ENCODE measurements at regions not wholly inside any gene's neighbourhood (a gene's known extent, or its start where the extent isn't known, plus 50 kb on each side); places are given as distances from the start of the nearest gene placed in this dataset.

- Mint-ChIP-seq H3K27ac (no peak overlapping the region), H3K4me1 (peaks cover 50% of the 10 kb centered on the region)
Measured at GRCh38 chr12:66063916-66064315, 66.6 kb downstream of the LLPH start.

GRCh38 chr12:66062290-66062625 lies 68.3 kb downstream of the LLPH start:
- no peak for TF ChIP-seq CTCF (conservative IDR thresholded peaks at IDR 0.05)
- Histone ChIP-seq H3K9me3 (ENCODE audit: control insufficient read depth, low read length) (no peaks in the 10 kb centered on the region), H3K36me3 (ENCODE audit: control insufficient read depth, insufficient read depth, low read length) (no peaks in the 10 kb centered on the region), H3K4me1 (ENCODE audit: control insufficient read depth, insufficient read depth, low read length) (peaks cover 26% of the 10 kb centered on the region), H3K27ac (ENCODE audit: low read depth, low read length) (no peak overlapping the region), H3K27me3 (ENCODE audit: control insufficient read depth, insufficient read depth, low read length, poor library complexity, severe bottlenecking) (peaks cover 4% of the 10 kb centered on the region), H3K4me3 (ENCODE audit: low read length) (peak overlapping the region; percentile 46), H3K9ac (ENCODE audit: extremely low read depth, low read length, poor library complexity, severe bottlenecking) (no peak overlapping the region)
- no peak for DNase-seq
- WGBS, 2 experiments (ENCODE audit: insufficient coverage in 1 of 2, insufficient read length in 1 of 2), result 67 to 68% methylated on average over 1 to 3 of the region's 3 CpGs
- Mint-ChIP-seq H3K9me3 (no peaks in the 10 kb centered on the region), H3K36me3 (ENCODE audit: low read depth) (no peaks in the 10 kb centered on the region), H3K27ac (peak overlapping the region; percentile 79), H3K4me1 (peaks cover 50% of the 10 kb centered on the region), H3K27me3 (ENCODE audit: insufficient read depth) (no peaks in the 10 kb centered on the region), H3K4me3 (peak overlapping the region; percentile 30)

More at GRCh38 chr12:66063916-66064315, 66.6 kb downstream of the LLPH start:
- Mint-ChIP-seq H3K9me3 (no peaks in the 10 kb centered on the region), H3K27me3 (ENCODE audit: insufficient read depth) (no peaks in the 10 kb centered on the region), H3K36me3 (ENCODE audit: low read depth) (no peaks in the 10 kb centered on the region), H3K4me3 (no peak overlapping the region)
- H3K9ac ChIP-seq (ENCODE audit: extremely low read depth, low read length, poor library complexity, severe bottlenecking), result no peak overlapping the region
- H3K27ac ChIP-seq (ENCODE audit: low read depth, low read length), result no peak overlapping the region
- 86 to 94% methylated on average over 3 of the region's 3 CpGs for WGBS, 2 experiments (ENCODE audit: insufficient coverage in 1 of 2, insufficient read length in 1 of 2)
- H3K4me1 ChIP-seq (ENCODE audit: control insufficient read depth, insufficient read depth, low read length), result peaks cover 26% of the 10 kb centered on the region
- peaks cover 4% of the 10 kb centered on the region for H3K27me3 ChIP-seq (ENCODE audit: control insufficient read depth, insufficient read depth, low read length, poor library complexity, severe bottlenecking)
- TF ChIP-seq CTCF (conservative IDR thresholded peaks at IDR 0.05), result no peak
- H3K9me3 ChIP-seq (ENCODE audit: control insufficient read depth, low read length), result no peaks in the 10 kb centered on the region
- H3K36me3 ChIP-seq (ENCODE audit: control insufficient read depth, insufficient read depth, low read length), result no peaks in the 10 kb centered on the region
- DNase-seq, result no peak
- no peak overlapping the region for H3K4me3 ChIP-seq (ENCODE audit: low read length)

- Mint-ChIP-seq H3K4me3 (peak overlapping the region; percentile 30), H3K27me3 (ENCODE audit: insufficient read depth) (no peaks in the 10 kb centered on the region), H3K9me3 (no peaks in the 10 kb centered on the region), H3K4me1 (peaks cover 48% of the 10 kb centered on the region), H3K36me3 (ENCODE audit: low read depth) (no peaks in the 10 kb centered on the region), H3K27ac (peak overlapping the region; percentile 79)
- Histone ChIP-seq H3K27ac (ENCODE audit: low read depth, low read length) (no peak overlapping the region), H3K4me1 (ENCODE audit: control insufficient read depth, insufficient read depth, low read length) (peaks cover 26% of the 10 kb centered on the region), H3K36me3 (ENCODE audit: control insufficient read depth, insufficient read depth, low read length) (no peaks in the 10 kb centered on the region), H3K4me3 (ENCODE audit: low read length) (peak overlapping the region; percentile 46), H3K27me3 (ENCODE audit: control insufficient read depth, insufficient read depth, low read length, poor library complexity, severe bottlenecking) (peaks cover 9% of the 10 kb centered on the region), H3K9me3 (ENCODE audit: control insufficient read depth, low read length) (no peaks in the 10 kb centered on the region), H3K9ac (ENCODE audit: extremely low read depth, low read length, poor library complexity, severe bottlenecking) (no peak overlapping the region)
- 42 to 65% methylated on average over 6 to 9 of the region's 10 CpGs for WGBS, 2 experiments (ENCODE audit: insufficient coverage in 1 of 2, insufficient read length in 1 of 2)
- peak; percentile 74 for DNase-seq
- no peak for TF ChIP-seq CTCF (conservative IDR thresholded peaks at IDR 0.05)
Measured at GRCh38 chr12:66061557-66062289, 68.8 kb downstream of the LLPH start.

Data from endodermal cell (in vitro differentiated cells).